Vagina (tissue), 2 donors: ENCODE measurements at regions not wholly inside any gene's neighbourhood (a gene's known extent, or its start where the extent isn't known, plus 50 kb on each side); places are given as distances from the start of the nearest gene placed in this dataset.

Experiments used
- CTCF ChIP-seq, 3 experiments: fragments of 450-650 bp in 2 of 3; fragments of 200-600 bp in 1 of 3; sonication (generic) in 1 of 3; IDR thresholded peaks; one replicate each; pipeline ENCODE4 v1.5.1; 2017 to 2019; ENCODE audit warnings: antibody characterized with exemption in 3 of 3, mild to moderate bottlenecking in 2 of 3, moderate library complexity in 2 of 3
- POLR2A ChIP-seq, 2 donors: fragments of 450-650 bp; IDR thresholded peaks; one replicate each; pipeline ENCODE4 v1.6.1; 2017; ENCODE audit warnings: antibody characterized with exemption in 2 of 2, mild to moderate bottlenecking in 2 of 2, moderate library complexity in 2 of 2

- TF ChIP-seq POLR2A (IDR thresholded peaks at IDR 0.05) (no peak), CTCF (IDR thresholded peaks at IDR 0.05) (no peak)
These were observed 196.0 kb upstream of the FZD8 start for GRCh38 chr10:35838054-35838453.
